ENCODE measurements at regions not wholly inside any gene's neighbourhood (a gene's known extent, or its start where the extent isn't known, plus 50 kb on each side); places are given as distances from the start of the nearest gene placed in this dataset.

GRCh38 chrX:11039926-11040325 is 71.2 kb upstream of the HCCS start:
- POLR2A ChIA-PET: no interaction called here
- ATAC-seq (no peak), DNase-seq (ENCODE audit: low read depth, low spot score) (no peak)
- no peaks in the 10 kb centered on the region for H3K4me1 ChIP-seq (ENCODE audit: control insufficient read depth, insufficient read depth, low read length)
- H3K27ac ChIP-seq (ENCODE audit: low read length): no peak overlapping the region
- H3K9me3 ChIP-seq (ENCODE audit: control insufficient read depth, insufficient read depth, low read depth, low read length): no peaks in the 10 kb centered on the region
- in situ Hi-C loops (cut with HindIII; ENCODE audit: low pct_unique_long_range_greater_than_20kb, low sequenced_read_pairs) (no loop called here), intact Hi-C loops (cut with micrococcal nuclease; ENCODE audit: unreplicated experiment) (no loop called here)
- no peaks in the 10 kb centered on the region for H3K36me3 ChIP-seq (ENCODE audit: control insufficient read depth, insufficient read depth, low read length)
- no peaks in the 10 kb centered on the region for H3K27me3 ChIP-seq (ENCODE audit: control insufficient read depth, insufficient read depth, low read length)
- no peak for TF ChIP-seq POLR2AphosphoS5 (IDR thresholded peaks at IDR 0.05; ENCODE audit: low read depth, low read length)
- TF ChIP-seq TCF7L2 (IDR thresholded peaks at IDR 0.05; ENCODE audit: low read depth, low read length): no peak
- TF ChIP-seq, protein P1, sequence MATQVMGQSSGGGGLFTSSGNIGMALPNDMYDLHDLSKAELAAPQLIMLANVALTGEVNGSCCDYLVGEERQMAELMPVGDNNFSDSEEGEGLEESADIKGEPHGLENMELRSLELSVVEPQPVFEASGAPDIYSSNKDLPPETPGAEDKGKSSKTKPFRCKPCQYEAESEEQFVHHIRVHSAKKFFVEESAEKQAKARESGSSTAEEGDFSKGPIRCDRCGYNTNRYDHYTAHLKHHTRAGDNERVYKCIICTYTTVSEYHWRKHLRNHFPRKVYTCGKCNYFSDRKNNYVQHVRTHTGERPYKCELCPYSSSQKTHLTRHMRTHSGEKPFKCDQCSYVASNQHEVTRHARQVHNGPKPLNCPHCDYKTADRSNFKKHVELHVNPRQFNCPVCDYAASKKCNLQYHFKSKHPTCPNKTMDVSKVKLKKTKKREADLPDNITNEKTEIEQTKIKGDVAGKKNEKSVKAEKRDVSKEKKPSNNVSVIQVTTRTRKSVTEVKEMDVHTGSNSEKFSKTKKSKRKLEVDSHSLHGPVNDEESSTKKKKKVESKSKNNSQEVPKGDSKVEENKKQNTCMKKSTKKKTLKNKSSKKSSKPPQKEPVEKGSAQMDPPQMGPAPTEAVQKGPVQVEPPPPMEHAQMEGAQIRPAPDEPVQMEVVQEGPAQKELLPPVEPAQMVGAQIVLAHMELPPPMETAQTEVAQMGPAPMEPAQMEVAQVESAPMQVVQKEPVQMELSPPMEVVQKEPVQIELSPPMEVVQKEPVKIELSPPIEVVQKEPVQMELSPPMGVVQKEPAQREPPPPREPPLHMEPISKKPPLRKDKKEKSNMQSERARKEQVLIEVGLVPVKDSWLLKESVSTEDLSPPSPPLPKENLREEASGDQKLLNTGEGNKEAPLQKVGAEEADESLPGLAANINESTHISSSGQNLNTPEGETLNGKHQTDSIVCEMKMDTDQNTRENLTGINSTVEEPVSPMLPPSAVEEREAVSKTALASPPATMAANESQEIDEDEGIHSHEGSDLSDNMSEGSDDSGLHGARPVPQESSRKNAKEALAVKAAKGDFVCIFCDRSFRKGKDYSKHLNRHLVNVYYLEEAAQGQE (IDR thresholded peaks at IDR 0.05; ENCODE audit: insufficient read depth in 1 of 2, low read depth in 2 of 2, low read length in 1 of 2): no peak
- TF ChIP-seq, protein P2, sequence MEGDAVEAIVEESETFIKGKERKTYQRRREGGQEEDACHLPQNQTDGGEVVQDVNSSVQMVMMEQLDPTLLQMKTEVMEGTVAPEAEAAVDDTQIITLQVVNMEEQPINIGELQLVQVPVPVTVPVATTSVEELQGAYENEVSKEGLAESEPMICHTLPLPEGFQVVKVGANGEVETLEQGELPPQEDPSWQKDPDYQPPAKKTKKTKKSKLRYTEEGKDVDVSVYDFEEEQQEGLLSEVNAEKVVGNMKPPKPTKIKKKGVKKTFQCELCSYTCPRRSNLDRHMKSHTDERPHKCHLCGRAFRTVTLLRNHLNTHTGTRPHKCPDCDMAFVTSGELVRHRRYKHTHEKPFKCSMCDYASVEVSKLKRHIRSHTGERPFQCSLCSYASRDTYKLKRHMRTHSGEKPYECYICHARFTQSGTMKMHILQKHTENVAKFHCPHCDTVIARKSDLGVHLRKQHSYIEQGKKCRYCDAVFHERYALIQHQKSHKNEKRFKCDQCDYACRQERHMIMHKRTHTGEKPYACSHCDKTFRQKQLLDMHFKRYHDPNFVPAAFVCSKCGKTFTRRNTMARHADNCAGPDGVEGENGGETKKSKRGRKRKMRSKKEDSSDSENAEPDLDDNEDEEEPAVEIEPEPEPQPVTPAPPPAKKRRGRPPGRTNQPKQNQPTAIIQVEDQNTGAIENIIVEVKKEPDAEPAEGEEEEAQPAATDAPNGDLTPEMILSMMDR (IDR thresholded peaks at IDR 0.05): no peak
- CTCF ChIA-PET: no interaction called here
- BruUV-seq (replicated peaks): no TSS peak
- H3K4me3 ChIP-seq (ENCODE audit: low read depth in 2 of 2, low read length in 2 of 2): no peak overlapping the region

GRCh38 chrX:11040405-11040804 is 70.7 kb upstream of the HCCS start:
- Histone ChIP-seq H3K4me1 (ENCODE audit: control insufficient read depth, insufficient read depth, low read length) (no peaks in the 10 kb centered on the region), H3K27ac (ENCODE audit: low read length) (no peak overlapping the region), H3K36me3 (ENCODE audit: control insufficient read depth, insufficient read depth, low read length) (no peaks in the 10 kb centered on the region), H3K9me3 (ENCODE audit: control insufficient read depth, insufficient read depth, low read depth, low read length) (no peaks in the 10 kb centered on the region), H3K4me3 (ENCODE audit: low read depth in 2 of 2, low read length in 2 of 2) (no peak overlapping the region), H3K27me3 (ENCODE audit: control insufficient read depth, insufficient read depth, low read length) (no peaks in the 10 kb centered on the region)
- ChIA-PET POLR2A (no interaction called here), CTCF (no interaction called here)
- in situ Hi-C loops (cut with HindIII; ENCODE audit: low pct_unique_long_range_greater_than_20kb, low sequenced_read_pairs): no loop called here
- TF ChIP-seq, protein P1 (IDR thresholded peaks at IDR 0.05; ENCODE audit: insufficient read depth in 1 of 2, low read depth in 2 of 2, low read length in 1 of 2): no peak
- TF ChIP-seq POLR2AphosphoS5 (IDR thresholded peaks at IDR 0.05; ENCODE audit: low read depth, low read length): no peak
- TF ChIP-seq, protein P2 (IDR thresholded peaks at IDR 0.05): peak; percentile 18
- ATAC-seq: no peak
- no TSS peak for BruUV-seq (replicated peaks)
- DNase-seq (ENCODE audit: low read depth, low spot score): no peak
- intact Hi-C loops (cut with micrococcal nuclease; ENCODE audit: unreplicated experiment): no loop called here

Measured in Panc1 (cell line).